ENCODE measurements at regions not wholly inside any gene's neighbourhood (a gene's known extent, or its start where the extent isn't known, plus 50 kb on each side); places are given as distances from the start of the nearest gene placed in this dataset.

DNA sequence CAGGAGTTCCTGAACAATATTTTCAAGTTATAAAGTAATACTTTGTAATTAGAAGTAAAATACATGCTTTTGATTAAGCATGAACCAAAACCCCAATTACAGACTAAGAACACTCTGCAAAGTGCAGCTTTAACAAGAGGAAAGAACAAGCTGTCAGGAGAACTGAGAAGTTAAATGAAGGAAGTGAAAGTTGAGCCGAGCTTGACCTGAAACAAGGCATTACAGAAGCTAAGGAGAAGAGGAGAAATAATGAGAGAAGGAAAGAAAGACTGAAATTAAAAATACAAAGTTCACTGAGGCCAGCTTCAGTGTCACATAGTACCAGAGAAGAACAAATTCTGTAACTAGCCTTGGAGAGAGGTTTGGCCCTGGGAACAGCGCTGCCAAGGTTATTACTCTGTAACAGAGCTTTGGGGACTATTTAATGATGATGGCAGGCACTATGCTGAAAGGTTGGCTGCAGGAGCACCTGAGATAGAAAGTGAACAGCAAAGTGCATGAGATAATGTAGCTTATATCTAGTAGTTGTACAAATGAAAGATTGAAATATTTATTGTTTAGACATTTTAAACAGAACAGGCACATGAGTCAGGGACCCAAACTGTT is 241.9 kb upstream of the PEX5L start:
- TF ChIP-seq CTCF (IDR thresholded peaks at IDR 0.05) (no peak), POLR2A (IDR thresholded peaks at IDR 0.05) (no peak)
